22Rv1 (cell line): ENCODE measurements at regions not wholly inside any gene's neighbourhood (a gene's known extent, or its start where the extent isn't known, plus 50 kb on each side); places are given as distances from the start of the nearest gene placed in this dataset.

Experiments used
- H3K27ac ChIP-seq: fragments of 450-650 bp; 2 replicates; pipeline ENCODE4 v1.5.1; 2017
- CTCF ChIP-seq: fragments of 450-650 bp; IDR thresholded peaks from 2 replicates; pipeline ENCODE4 v1.5.1; 2017; ENCODE audit warnings: mild to moderate bottlenecking
- ZFX ChIP-seq: fragments of 450-650 bp; IDR thresholded peaks from 2 replicates; pipeline ENCODE4 v1.6.1; 2017; ENCODE audit warnings: antibody characterized with exemption, borderline replicate concordance

DNA sequence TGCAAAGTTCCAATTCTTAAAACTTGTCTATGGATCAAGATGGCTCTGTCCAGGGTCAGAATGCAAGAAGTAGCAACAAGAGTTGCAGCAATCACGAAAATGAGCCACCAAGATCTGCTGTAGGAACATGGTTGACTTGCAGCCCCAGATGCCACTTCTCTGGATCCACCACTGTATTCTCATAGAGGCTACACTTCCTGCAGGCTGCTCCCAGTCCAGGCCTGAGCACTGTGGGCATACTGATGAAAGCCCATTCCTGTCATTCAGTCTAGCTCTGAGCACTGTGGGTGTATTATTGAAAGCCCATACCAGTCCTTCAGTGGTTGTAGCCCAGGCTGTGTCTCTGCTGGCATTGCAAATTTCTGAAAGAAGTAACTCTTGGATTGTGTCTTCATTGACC is 213.9 kb upstream of the AGAP1 start:
- TF ChIP-seq CTCF, result no peak
- no peak for TF ChIP-seq ZFX
- no peak overlapping the region for H3K27ac ChIP-seq

DNA sequence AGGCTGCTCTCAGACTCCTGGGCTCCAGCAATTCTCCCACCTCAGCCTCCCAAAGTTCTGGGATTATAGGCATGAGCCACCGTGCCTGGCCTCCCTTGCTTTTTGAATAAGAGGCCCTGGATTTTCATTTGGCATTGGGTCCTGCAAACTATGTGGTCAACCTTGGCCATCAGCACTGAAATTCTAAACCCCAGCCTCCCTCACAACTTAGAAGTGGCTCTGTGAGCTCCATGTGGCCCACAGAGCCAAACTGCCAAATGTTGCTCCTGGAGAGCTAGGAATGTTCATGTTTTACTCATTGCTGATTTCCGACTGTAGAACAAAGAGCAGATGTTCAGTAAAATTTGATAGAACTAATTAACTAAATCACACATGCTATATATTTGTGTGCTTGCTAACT is 210.6 kb upstream of the AGAP1 start:
- H3K27ac ChIP-seq, result no peak overlapping the region
- TF ChIP-seq ZFX, result no peak
- TF ChIP-seq CTCF, result no peak

- H3K27ac ChIP-seq, result no peak overlapping the region
- no peak for TF ChIP-seq CTCF
- no peak for TF ChIP-seq ZFX
Observed at GRCh38 chr2:235286622-235287374, 207.0 kb upstream of the AGAP1 start.

GRCh38 chr2:235287375-235287733 is 206.5 kb upstream of the AGAP1 start:
- TF ChIP-seq ZFX (no peak), CTCF (no peak)
- H3K27ac ChIP-seq, result no peak overlapping the region

DNA sequence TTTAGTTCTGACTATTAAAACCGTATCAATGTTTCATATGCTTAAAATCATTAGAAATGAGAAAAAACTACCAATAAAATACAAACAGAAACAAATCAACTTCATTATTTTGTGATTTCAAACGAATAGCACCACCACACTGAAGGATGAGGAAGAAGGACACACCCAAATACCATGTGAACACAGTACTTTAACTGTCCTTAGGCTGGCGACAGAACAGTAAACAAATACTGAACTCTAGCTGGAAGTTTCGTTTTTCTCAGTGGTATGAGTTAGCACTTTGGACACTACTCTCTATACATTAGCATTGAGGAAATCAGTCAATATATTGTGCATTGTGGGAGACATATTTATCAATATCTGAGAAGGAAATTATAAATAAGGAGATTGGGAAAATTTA is 202.4 kb upstream of the AGAP1 start:
- H3K27ac ChIP-seq, result no peak overlapping the region
- TF ChIP-seq CTCF, result no peak
- no peak for TF ChIP-seq ZFX

GRCh38 chr2:235293061-235293460 is 200.8 kb upstream of the AGAP1 start:
- no peak overlapping the region for H3K27ac ChIP-seq
- TF ChIP-seq ZFX (no peak), CTCF (no peak)

DNA sequence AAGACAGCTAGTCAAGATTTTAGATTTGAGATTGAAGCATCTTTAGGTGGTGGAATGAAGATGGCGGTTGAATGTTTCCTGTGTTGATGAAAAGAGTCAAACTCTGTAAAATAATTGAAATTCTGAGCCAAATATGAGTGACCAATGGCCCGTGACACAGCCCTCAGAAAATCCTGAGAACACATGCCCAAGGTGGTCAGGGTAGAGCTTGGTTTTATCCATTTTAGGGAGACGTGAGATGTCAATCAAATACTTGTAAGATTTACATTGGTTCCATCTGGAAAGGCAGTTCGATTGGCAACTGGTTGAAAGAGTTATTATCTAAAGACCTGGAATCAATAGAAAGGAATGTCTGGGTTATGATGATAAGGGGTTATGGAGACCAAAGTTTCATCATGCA is 198.0 kb upstream of the AGAP1 start:
- H3K27ac ChIP-seq, result no peak overlapping the region
- TF ChIP-seq CTCF (no peak), ZFX (no peak)
